Upper lobe of left lung (tissue), 4 donors: ENCODE measurements at regions not wholly inside any gene's neighbourhood (a gene's known extent, or its start where the extent isn't known, plus 50 kb on each side); places are given as distances from the start of the nearest gene placed in this dataset.

ENCODE experiments used
- CTCF ChIP-seq, 6 experiments: fragments of 450-650 bp in 4 of 6; fragments of 200-600 bp in 2 of 6; sonication (generic) in 2 of 6; IDR thresholded peaks; one replicate each; pipeline ENCODE4 v1.5.1; 2016 to 2019; ENCODE audit warnings: antibody characterized with exemption in 6 of 6
- POLR2A ChIP-seq, 4 donors: fragments of 450-650 bp; IDR thresholded peaks; one replicate each; pipeline ENCODE4 v1.5.1; 2016 to 2017; ENCODE audit warnings: antibody characterized with exemption in 4 of 4, mild to moderate bottlenecking in 2 of 4

- TF ChIP-seq CTCF (IDR thresholded peaks at IDR 0.05) (no peak), POLR2A (IDR thresholded peaks at IDR 0.05) (no peak)
Measured at GRCh38 chr2:129296396-129296795, 683.1 kb upstream of the RAB6C start.
